Lower lobe of right lung (tissue), 2 donors: ENCODE measurements at regions not wholly inside any gene's neighbourhood (a gene's known extent, or its start where the extent isn't known, plus 50 kb on each side); places are given as distances from the start of the nearest gene placed in this dataset.
"Not testable (repeated sequence)": the region's sequence is repeated elsewhere in the genome, so short reads cannot be mapped to it uniquely, and the experiment has no call there.

ENCODE experiments used
- ATAC-seq, 2 donors: fragments of 200-7000 bp; cut with Tn5 transposase; one replicate each; pipeline ENCODE4 v1.9.1; 2020 to 2022; ENCODE audit warnings: mild to moderate bottlenecking in 2 of 2, moderate library complexity in 2 of 2
- DNase-seq: peaks from one replicate; pipeline ENCODE4 v3.0.0-alpha.2; 2020
- H3K27ac ChIP-seq: fragments of 200-600 bp; one replicate; pipeline ENCODE4 v1.8.0; 2022
- H3K27me3 ChIP-seq: fragments of 200-600 bp; one replicate; pipeline ENCODE4 v1.8.0; 2022; ENCODE audit warnings: low read depth
- H3K36me3 ChIP-seq: fragments of 200-600 bp; one replicate; pipeline ENCODE4 v1.8.0; 2022; ENCODE audit warnings: mild to moderate bottlenecking
- H3K4me1 ChIP-seq: fragments of 200-600 bp; one replicate; pipeline ENCODE4 v1.8.0; 2022
- H3K4me3 ChIP-seq: fragments of 200-600 bp; one replicate; pipeline ENCODE4 v1.8.0; 2022; ENCODE audit warnings: mild to moderate bottlenecking
- H3K9me3 ChIP-seq: fragments of 200-600 bp; one replicate; pipeline ENCODE4 v1.8.0; 2022
- intact Hi-C: fragments of 100-400 bp; cut with DNase I; formaldehyde crosslinking; loops from one replicate; pipeline ENCODE4 v1.11.0; 2022
- TF ChIP-seq, protein P1 (sequence below): fragments of 200-600 bp; IDR thresholded peaks from one replicate; pipeline ENCODE4 v1.8.0; 2022; ENCODE audit warnings: antibody characterized with exemption, mild to moderate bottlenecking
- donor health status: DM: no; HTN: yes; CAD: no; lungs with severe emphysema.

DNA sequence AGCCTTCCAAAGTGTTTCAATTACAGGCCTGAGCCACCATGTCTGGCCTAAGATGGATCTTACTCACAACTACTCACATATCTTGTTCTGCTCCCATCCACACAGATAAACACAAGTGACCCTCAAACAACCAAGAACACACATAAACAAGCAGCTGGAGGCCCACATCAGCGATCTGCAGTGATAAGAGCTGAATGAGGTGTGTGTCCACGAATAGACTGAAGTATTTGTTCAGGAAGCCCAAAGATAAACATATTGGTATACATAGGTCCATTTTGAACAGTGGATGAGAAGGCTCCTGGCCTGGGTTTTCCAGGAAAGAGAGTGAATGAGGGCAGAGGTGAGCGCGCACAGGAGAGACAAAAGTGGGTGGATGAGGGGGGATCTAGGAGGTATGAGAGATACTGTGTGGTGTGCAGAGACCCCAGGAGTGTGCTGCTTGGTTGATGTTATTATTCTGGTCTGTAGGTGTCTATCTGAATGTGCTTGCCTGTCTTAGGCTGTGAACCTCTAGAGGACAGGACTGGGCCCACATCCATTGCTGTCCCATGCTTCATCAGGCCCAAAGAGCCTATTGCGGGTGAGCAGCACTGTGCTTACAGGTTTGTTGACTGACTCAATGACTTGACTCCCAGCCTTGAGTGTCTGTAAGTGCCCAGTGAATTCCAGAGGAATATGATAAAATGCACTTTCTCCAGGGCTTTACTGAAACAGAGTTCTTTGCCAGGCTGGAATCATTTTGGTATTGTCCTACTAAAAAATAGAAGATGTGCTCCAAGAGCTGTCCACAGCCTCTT lies 79.9 kb upstream of the ATP1A1 start:
- Histone ChIP-seq H3K27me3 (no peaks in the 10 kb centered on the region), H3K9me3 (no peaks in the 10 kb centered on the region)

DNA sequence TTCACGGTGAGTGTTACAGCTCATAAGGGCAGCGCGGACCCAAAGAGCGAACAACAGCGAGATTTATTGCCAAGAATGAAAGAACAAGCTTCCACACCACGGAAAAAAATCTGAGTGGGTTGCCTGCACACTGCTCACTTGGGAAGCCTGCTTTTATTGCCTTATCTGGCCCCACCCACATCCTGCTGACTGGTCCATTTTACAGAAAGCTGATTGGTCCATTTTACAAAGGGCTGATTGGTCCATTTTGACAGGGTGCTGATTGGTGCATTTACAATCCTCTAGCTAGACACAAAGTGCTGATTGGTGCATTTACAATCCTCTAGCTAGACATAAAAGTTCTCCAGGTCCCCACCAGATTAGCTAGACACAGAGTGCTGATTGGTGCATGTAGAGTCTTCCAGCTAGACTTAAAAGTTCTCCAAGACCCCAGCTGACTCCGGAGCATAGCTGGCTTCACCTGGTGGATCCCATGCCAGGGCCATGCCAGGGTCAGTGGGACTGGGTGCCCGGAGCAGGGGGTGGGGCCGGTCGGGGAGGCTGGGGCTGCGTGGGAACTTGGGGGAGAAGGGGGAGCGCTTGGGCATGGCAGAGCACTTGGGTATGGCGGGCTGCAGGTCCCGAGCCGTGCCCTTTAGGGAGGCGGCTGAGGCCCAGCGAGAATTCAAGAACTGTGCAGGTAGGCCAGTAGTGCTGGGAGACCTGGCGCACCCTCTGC lies 75.4 kb upstream of the ATP1A1 start:
- DNase-seq (no peak), ATAC-seq (no peak)
- Histone ChIP-seq H3K27ac (no peak overlapping the region), H3K36me3 (no peaks in the 10 kb centered on the region), H3K4me3 (no peak overlapping the region), H3K9me3 (no peaks in the 10 kb centered on the region), H3K4me1 (no peaks in the 10 kb centered on the region), H3K27me3 (no peaks in the 10 kb centered on the region)
- TF ChIP-seq, protein P1, sequence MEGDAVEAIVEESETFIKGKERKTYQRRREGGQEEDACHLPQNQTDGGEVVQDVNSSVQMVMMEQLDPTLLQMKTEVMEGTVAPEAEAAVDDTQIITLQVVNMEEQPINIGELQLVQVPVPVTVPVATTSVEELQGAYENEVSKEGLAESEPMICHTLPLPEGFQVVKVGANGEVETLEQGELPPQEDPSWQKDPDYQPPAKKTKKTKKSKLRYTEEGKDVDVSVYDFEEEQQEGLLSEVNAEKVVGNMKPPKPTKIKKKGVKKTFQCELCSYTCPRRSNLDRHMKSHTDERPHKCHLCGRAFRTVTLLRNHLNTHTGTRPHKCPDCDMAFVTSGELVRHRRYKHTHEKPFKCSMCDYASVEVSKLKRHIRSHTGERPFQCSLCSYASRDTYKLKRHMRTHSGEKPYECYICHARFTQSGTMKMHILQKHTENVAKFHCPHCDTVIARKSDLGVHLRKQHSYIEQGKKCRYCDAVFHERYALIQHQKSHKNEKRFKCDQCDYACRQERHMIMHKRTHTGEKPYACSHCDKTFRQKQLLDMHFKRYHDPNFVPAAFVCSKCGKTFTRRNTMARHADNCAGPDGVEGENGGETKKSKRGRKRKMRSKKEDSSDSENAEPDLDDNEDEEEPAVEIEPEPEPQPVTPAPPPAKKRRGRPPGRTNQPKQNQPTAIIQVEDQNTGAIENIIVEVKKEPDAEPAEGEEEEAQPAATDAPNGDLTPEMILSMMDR, result no peak
- intact Hi-C loops, result no loop called here

More for the DNA sequence above, 79.9 kb upstream of the ATP1A1 start:
- no peak overlapping the region for H3K27ac ChIP-seq
- DNase-seq (no peak), ATAC-seq (peak in 1 of 2 donors; percentile 42)
- no peak overlapping the region for H3K4me3 ChIP-seq
- intact Hi-C loops, result no loop called here
- H3K4me1 ChIP-seq, result peaks cover under 1% of the 10 kb centered on the region
- TF ChIP-seq, protein P1, result no peak
- no peaks in the 10 kb centered on the region for H3K36me3 ChIP-seq

DNA sequence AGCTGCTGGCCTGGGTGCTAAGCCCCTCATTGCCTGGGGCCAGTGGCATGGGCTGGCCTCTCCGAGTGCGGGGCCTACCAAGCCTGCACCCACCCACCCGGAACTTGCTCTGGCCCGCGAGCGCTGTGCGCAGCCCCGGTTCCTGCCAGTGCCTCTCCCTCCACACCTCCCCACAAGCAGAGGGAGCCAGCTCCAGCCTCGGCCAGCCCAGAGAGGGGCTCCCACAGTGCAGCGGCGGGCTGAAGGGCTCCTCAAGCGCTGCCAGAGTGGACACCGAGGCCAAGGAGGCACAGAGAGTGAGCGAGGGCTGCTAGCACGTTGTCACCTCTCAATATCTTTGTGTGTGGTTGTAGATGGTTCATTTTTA lies 74.8 kb upstream of the ATP1A1 start:
- intact Hi-C loops, H3K27ac ChIP-seq, H3K4me3 ChIP-seq, ATAC-seq, DNase-seq, H3K27me3 ChIP-seq, H3K9me3 ChIP-seq, H3K36me3 ChIP-seq, H3K4me1 ChIP-seq: not testable (repeated sequence)

DNA sequence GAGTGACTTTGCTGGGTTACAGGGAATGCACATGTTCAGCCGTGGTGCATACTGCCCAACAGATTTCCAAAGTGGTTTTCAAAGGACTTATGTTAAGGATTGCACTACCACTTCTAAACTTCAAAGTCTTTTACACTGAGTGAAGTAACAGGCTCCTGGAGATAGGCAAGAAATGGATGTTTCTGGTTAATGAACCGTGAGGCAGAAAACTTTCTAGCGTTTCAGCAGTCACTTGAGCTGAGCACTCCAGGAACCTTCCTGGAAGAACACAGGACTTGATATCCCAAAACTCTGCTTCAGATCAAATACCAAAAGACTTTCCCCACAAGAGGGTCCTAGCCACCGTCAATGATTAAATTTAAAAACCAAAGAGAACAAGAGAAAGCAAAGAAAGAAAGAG lies 74.3 kb upstream of the ATP1A1 start:
- Histone ChIP-seq H3K27me3 (no peaks in the 10 kb centered on the region), H3K36me3 (no peaks in the 10 kb centered on the region), H3K27ac (no peak overlapping the region), H3K4me3 (no peak overlapping the region), H3K4me1 (no peaks in the 10 kb centered on the region), H3K9me3 (no peaks in the 10 kb centered on the region)
- DNase-seq (no peak), ATAC-seq (peak in 1 of 2 donors; percentile 39)
- TF ChIP-seq, protein P1, result no peak
- intact Hi-C loops, result no loop called here

DNA sequence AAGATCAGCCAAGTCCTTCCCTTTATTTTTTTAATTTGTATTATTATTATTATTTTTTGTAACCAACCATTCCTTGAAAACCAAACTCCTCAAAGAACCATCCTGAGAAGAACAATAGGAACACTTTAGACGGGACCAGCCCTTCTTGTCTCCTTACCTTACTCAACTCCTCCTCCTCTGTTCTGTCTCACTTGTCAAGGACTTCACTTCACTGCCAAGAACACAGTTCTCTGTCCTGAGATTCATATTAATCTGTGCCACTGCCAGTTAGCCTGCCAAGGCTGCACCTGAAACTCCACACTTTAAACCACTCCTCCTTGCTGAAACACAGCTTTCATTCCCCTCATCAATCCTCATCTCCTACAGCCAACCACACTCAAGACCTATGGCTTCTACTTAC lies 73.8 kb upstream of the ATP1A1 start:
- no peak overlapping the region for H3K27ac ChIP-seq
- no peaks in the 10 kb centered on the region for H3K4me1 ChIP-seq
- TF ChIP-seq, protein P1, result no peak
- H3K27me3 ChIP-seq, result no peaks in the 10 kb centered on the region
- no peaks in the 10 kb centered on the region for H3K36me3 ChIP-seq
- DNase-seq (no peak), ATAC-seq (peak in 1 of 2 donors; percentile 46)
- no peaks in the 10 kb centered on the region for H3K9me3 ChIP-seq
- intact Hi-C loops, result no loop called here
- H3K4me3 ChIP-seq, result no peak overlapping the region

DNA sequence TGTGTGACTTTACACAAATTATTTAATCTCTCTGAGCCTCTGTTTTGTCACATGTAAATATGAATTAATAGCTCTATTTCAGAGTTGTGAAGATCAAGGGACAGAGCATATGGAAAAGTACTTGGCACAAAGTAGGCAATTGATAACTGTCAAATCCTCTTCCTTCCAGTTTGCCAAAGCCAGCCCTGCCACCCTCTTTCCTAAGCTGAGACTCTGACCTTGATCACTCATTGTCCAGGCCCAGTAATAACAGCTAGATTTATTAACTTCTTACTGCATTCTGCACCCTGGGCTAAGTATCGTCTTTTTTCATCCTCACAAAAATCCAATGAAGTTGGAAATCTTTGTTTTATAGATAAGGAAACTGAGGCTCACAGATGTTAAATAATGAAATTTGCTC lies 70.8 kb upstream of the ATP1A1 start:
- no peak for DNase-seq
- intact Hi-C loops, result no loop called here
- no peak overlapping the region for H3K4me3 ChIP-seq
- no peaks in the 10 kb centered on the region for H3K9me3 ChIP-seq
- TF ChIP-seq, protein P1, result no peak
- ATAC-seq, result no peak
- H3K4me1 ChIP-seq, result no peaks in the 10 kb centered on the region
- H3K36me3 ChIP-seq, result no peaks in the 10 kb centered on the region
- no peaks in the 10 kb centered on the region for H3K27me3 ChIP-seq
- H3K27ac ChIP-seq, result no peak overlapping the region
